Breast epithelium (tissue), 3 donors: ENCODE measurements at regions not wholly inside any gene's neighbourhood (a gene's known extent, or its start where the extent isn't known, plus 50 kb on each side); places are given as distances from the start of the nearest gene placed in this dataset.

Experiments used
- CTCF ChIP-seq, 3 donors: fragments of 450-650 bp; IDR thresholded peaks; one replicate each; pipeline ENCODE4 v1.5.1; 2016 to 2017; ENCODE audit warnings: antibody characterized with exemption in 3 of 3, mild to moderate bottlenecking in 3 of 3, moderate library complexity in 3 of 3
- POLR2AphosphoS5 ChIP-seq, 3 donors: sonication (generic); formaldehyde crosslinking; IDR thresholded peaks; one replicate each; pipeline ENCODE4 v1.6.1; 2017; ENCODE audit warnings: antibody characterized with exemption in 3 of 3

- TF ChIP-seq CTCF (IDR thresholded peaks at IDR 0.05) (no peak), POLR2AphosphoS5 (IDR thresholded peaks at IDR 0.05) (no peak)
Observed at GRCh38 chr14:82604819-82605218, 1071.2 kb upstream of the SEL1L start.
